ENCODE measurements at regions not wholly inside any gene's neighbourhood (a gene's known extent, or its start where the extent isn't known, plus 50 kb on each side); places are given as distances from the start of the nearest gene placed in this dataset.

- Histone ChIP-seq H3K4me3 (ENCODE audit: low read length) (no peak overlapping the region), H3K36me3 (ENCODE audit: control insufficient read depth, insufficient read depth, low read length, severe bottlenecking) (no peaks in the 10 kb centered on the region), H3K4me1 (ENCODE audit: control insufficient read depth, insufficient read depth, low read length) (no peaks in the 10 kb centered on the region), H3K27me3 (replicated peaks; ENCODE audit: control insufficient read depth, insufficient read depth, low read length) (peaks cover 4% of the 10 kb centered on the region), H3K9me3 (ENCODE audit: control insufficient read depth, low read length) (no peaks in the 10 kb centered on the region), H3K9ac (ENCODE audit: low read length) (no peak overlapping the region)
- no peak for DNase-seq (ENCODE audit: low read depth)
Observed at GRCh38 chrX:43314525-43314924, 341.6 kb upstream of the MAOA start.

DNA sequence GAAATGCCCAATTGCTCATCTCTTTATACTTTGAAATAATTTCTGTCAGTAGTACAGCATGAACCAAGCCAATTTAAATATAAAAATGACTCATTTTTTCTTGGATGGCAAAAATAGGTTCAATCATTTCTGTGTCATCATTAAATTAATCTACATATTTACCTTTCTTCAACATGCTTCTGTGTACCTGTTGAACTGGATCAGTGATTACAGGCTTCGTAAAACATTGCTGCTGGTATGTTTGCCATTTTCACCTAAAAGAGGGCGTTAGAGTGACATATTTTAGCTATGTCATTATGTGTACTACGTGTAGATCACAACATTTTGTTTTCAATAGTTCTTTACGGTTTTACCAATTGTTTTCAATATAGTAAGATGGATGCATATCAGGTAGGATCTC lies 340.5 kb upstream of the MAOA start:
- no peaks in the 10 kb centered on the region for H3K4me1 ChIP-seq (ENCODE audit: control insufficient read depth, insufficient read depth, low read length)
- H3K36me3 ChIP-seq (ENCODE audit: control insufficient read depth, insufficient read depth, low read length, severe bottlenecking), result no peaks in the 10 kb centered on the region
- no peak overlapping the region for H3K9ac ChIP-seq (ENCODE audit: low read length)
- H3K9me3 ChIP-seq (ENCODE audit: control insufficient read depth, low read length), result no peaks in the 10 kb centered on the region
- no peak overlapping the region for H3K4me3 ChIP-seq (ENCODE audit: low read length)
- peaks cover 4% of the 10 kb centered on the region for H3K27me3 ChIP-seq (replicated peaks; ENCODE audit: control insufficient read depth, insufficient read depth, low read length)
- DNase-seq (ENCODE audit: low read depth), result no peak

GRCh38 chrX:43316146-43316545 lies 340.0 kb upstream of the MAOA start:
- Histone ChIP-seq H3K9ac (ENCODE audit: low read length) (no peak overlapping the region), H3K27me3 (replicated peaks; ENCODE audit: control insufficient read depth, insufficient read depth, low read length) (peaks cover 4% of the 10 kb centered on the region), H3K36me3 (ENCODE audit: control insufficient read depth, insufficient read depth, low read length, severe bottlenecking) (no peaks in the 10 kb centered on the region), H3K4me3 (ENCODE audit: low read length) (no peak overlapping the region), H3K9me3 (ENCODE audit: control insufficient read depth, low read length) (no peaks in the 10 kb centered on the region), H3K4me1 (ENCODE audit: control insufficient read depth, insufficient read depth, low read length) (no peaks in the 10 kb centered on the region)
- no peak for DNase-seq (ENCODE audit: low read depth)

GRCh38 chrX:43317378-43317777 lies 338.7 kb upstream of the MAOA start:
- Histone ChIP-seq H3K9ac (ENCODE audit: low read length) (no peak overlapping the region), H3K27me3 (replicated peaks; ENCODE audit: control insufficient read depth, insufficient read depth, low read length) (peaks cover 4% of the 10 kb centered on the region), H3K36me3 (ENCODE audit: control insufficient read depth, insufficient read depth, low read length, severe bottlenecking) (no peaks in the 10 kb centered on the region), H3K4me1 (ENCODE audit: control insufficient read depth, insufficient read depth, low read length) (no peaks in the 10 kb centered on the region), H3K4me3 (ENCODE audit: low read length) (no peak overlapping the region), H3K9me3 (ENCODE audit: control insufficient read depth, low read length) (peaks cover 8% of the 10 kb centered on the region)
- DNase-seq (ENCODE audit: low read depth), result no peak

DNA sequence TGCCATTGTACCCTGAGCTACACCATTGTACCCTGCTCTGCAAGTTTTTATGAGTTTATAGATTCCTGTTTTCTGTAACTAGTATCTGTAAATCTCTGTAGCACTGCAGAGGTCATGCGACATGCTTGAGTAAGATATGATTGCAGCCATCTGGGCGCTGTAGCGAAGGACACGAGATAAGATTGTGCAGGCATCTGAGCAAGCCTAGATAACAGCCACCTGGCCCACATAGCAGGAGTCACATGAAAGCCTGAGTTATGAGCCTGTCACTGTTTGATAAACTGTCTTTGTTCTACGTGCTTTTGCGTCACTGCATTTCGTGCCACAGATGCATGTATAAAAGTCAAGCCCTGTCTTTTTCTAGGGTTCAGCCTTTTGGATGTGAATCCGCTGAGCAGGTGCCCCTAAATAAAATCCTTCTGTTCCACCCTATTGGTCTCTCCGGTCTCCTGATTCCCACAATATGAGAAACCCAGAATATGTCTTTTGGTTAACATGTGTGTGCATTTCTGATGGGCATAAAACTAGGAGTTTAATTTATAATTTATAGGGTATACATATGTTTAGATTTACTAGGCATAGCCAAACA lies 327.6 kb upstream of the MAOA start:
- Histone ChIP-seq H3K4me1 (ENCODE audit: control insufficient read depth, insufficient read depth, low read length) (no peaks in the 10 kb centered on the region), H3K9me3 (ENCODE audit: control insufficient read depth, low read length) (peaks cover 36% of the 10 kb centered on the region), H3K9ac (ENCODE audit: low read length) (no peak overlapping the region), H3K4me3 (ENCODE audit: low read length) (no peak overlapping the region), H3K27me3 (replicated peaks; ENCODE audit: control insufficient read depth, insufficient read depth, low read length) (no peaks in the 10 kb centered on the region), H3K36me3 (ENCODE audit: control insufficient read depth, insufficient read depth, low read length, severe bottlenecking) (no peaks in the 10 kb centered on the region)
- no peak for DNase-seq (ENCODE audit: low read depth)

GRCh38 chrX:43333543-43333942 lies 322.6 kb upstream of the MAOA start:
- Histone ChIP-seq H3K9ac (ENCODE audit: low read length) (no peak overlapping the region), H3K9me3 (ENCODE audit: control insufficient read depth, low read length) (peaks cover 22% of the 10 kb centered on the region), H3K27me3 (replicated peaks; ENCODE audit: control insufficient read depth, insufficient read depth, low read length) (no peaks in the 10 kb centered on the region), H3K4me3 (ENCODE audit: low read length) (no peak overlapping the region), H3K36me3 (ENCODE audit: control insufficient read depth, insufficient read depth, low read length, severe bottlenecking) (no peaks in the 10 kb centered on the region), H3K4me1 (ENCODE audit: control insufficient read depth, insufficient read depth, low read length) (no peaks in the 10 kb centered on the region)
- no peak for DNase-seq (ENCODE audit: low read depth)

- Histone ChIP-seq H3K9ac (ENCODE audit: low read length) (no peak overlapping the region), H3K36me3 (ENCODE audit: control insufficient read depth, insufficient read depth, low read length, severe bottlenecking) (no peaks in the 10 kb centered on the region), H3K4me3 (ENCODE audit: low read length) (no peak overlapping the region), H3K4me1 (ENCODE audit: control insufficient read depth, insufficient read depth, low read length) (no peaks in the 10 kb centered on the region), H3K9me3 (ENCODE audit: control insufficient read depth, low read length) (no peaks in the 10 kb centered on the region), H3K27me3 (replicated peaks; ENCODE audit: control insufficient read depth, insufficient read depth, low read length) (peaks cover 12% of the 10 kb centered on the region)
- no peak for DNase-seq (ENCODE audit: low read depth)
Observed at GRCh38 chrX:43345166-43345565, 310.9 kb upstream of the MAOA start.

- Histone ChIP-seq H3K4me3 (ENCODE audit: low read length) (no peak overlapping the region), H3K36me3 (ENCODE audit: control insufficient read depth, insufficient read depth, low read length, severe bottlenecking) (no peaks in the 10 kb centered on the region), H3K4me1 (ENCODE audit: control insufficient read depth, insufficient read depth, low read length) (no peaks in the 10 kb centered on the region), H3K27me3 (replicated peaks; ENCODE audit: control insufficient read depth, insufficient read depth, low read length) (peaks cover 15% of the 10 kb centered on the region), H3K9ac (ENCODE audit: low read length) (no peak overlapping the region), H3K9me3 (ENCODE audit: control insufficient read depth, low read length) (no peaks in the 10 kb centered on the region)
- DNase-seq (ENCODE audit: low read depth), result peak; percentile 19
Observed at GRCh38 chrX:43349363-43349762, 306.7 kb upstream of the MAOA start.

DNA sequence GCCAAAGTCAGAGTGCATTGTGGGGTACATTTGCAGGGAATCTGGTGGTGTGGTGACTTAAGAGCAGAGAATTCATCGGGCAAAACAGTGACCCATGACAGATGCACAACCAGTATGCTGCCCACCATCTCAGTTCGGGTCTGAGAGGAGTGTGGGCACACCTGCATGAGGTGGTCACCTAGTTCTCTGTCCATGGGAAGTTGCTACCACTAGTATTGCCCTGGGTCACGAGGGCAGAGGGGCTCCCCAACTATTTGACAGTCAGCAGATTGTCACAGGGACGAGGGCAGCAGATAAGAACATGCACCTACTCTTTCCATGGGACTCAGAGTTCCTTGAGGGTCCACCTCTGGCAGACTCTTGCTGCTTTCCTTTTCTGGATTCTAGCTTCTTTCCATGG lies 305.2 kb upstream of the MAOA start:
- DNase-seq (ENCODE audit: low read depth), result no peak
- peaks cover 16% of the 10 kb centered on the region for H3K27me3 ChIP-seq (replicated peaks; ENCODE audit: control insufficient read depth, insufficient read depth, low read length)
- H3K4me3 ChIP-seq (ENCODE audit: low read length), result no peak overlapping the region
- H3K9me3 ChIP-seq (ENCODE audit: control insufficient read depth, low read length), result no peaks in the 10 kb centered on the region
- H3K4me1 ChIP-seq (ENCODE audit: control insufficient read depth, insufficient read depth, low read length), result no peaks in the 10 kb centered on the region
- H3K9ac ChIP-seq (ENCODE audit: low read length), result no peak overlapping the region
- no peaks in the 10 kb centered on the region for H3K36me3 ChIP-seq (ENCODE audit: control insufficient read depth, insufficient read depth, low read length, severe bottlenecking)

- Histone ChIP-seq H3K4me1 (ENCODE audit: control insufficient read depth, insufficient read depth, low read length) (no peaks in the 10 kb centered on the region), H3K9me3 (ENCODE audit: control insufficient read depth, low read length) (no peaks in the 10 kb centered on the region), H3K36me3 (ENCODE audit: control insufficient read depth, insufficient read depth, low read length, severe bottlenecking) (no peaks in the 10 kb centered on the region), H3K27me3 (replicated peaks; ENCODE audit: control insufficient read depth, insufficient read depth, low read length) (peaks cover 4% of the 10 kb centered on the region), H3K4me3 (ENCODE audit: low read length) (no peak overlapping the region), H3K9ac (ENCODE audit: low read length) (no peak overlapping the region)
- no peak for DNase-seq (ENCODE audit: low read depth)
Observed at GRCh38 chrX:43357741-43358140, 298.4 kb upstream of the MAOA start.

- H3K9ac ChIP-seq (ENCODE audit: low read length), result no peak overlapping the region
- no peaks in the 10 kb centered on the region for H3K4me1 ChIP-seq (ENCODE audit: control insufficient read depth, insufficient read depth, low read length)
- peaks cover 11% of the 10 kb centered on the region for H3K27me3 ChIP-seq (replicated peaks; ENCODE audit: control insufficient read depth, insufficient read depth, low read length)
- H3K9me3 ChIP-seq (ENCODE audit: control insufficient read depth, low read length), result peaks cover 20% of the 10 kb centered on the region
- no peak overlapping the region for H3K4me3 ChIP-seq (ENCODE audit: low read length)
- H3K36me3 ChIP-seq (ENCODE audit: control insufficient read depth, insufficient read depth, low read length, severe bottlenecking), result no peaks in the 10 kb centered on the region
- DNase-seq (ENCODE audit: low read depth), result no peak
Observed at GRCh38 chrX:43373032-43373431, 283.1 kb upstream of the MAOA start.

DNA sequence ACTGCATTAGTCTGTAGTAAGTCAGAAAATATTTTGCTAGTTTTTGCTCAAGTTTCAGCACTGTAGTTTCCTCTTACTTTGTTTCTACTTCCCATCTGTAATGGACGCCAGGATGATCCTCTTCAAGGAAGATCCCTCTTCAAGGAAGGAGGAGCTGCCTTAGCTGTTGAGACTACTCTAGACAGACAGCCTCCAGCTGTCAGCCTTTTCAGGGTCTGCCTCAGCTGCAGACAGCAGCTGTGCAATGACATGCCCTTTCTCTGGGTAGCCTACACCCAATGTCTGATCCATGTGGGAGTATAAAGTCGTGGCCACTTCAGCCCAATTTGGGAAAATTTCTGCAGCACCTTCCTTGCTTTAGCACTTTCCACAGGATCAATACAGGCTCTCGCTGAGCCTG lies 281.0 kb upstream of the MAOA start:
- DNase-seq (ENCODE audit: low read depth), result no peak
- no peaks in the 10 kb centered on the region for H3K4me1 ChIP-seq (ENCODE audit: control insufficient read depth, insufficient read depth, low read length)
- H3K27me3 ChIP-seq (replicated peaks; ENCODE audit: control insufficient read depth, insufficient read depth, low read length), result peaks cover 9% of the 10 kb centered on the region
- H3K4me3 ChIP-seq (ENCODE audit: low read length), result no peak overlapping the region
- peaks cover 16% of the 10 kb centered on the region for H3K9me3 ChIP-seq (ENCODE audit: control insufficient read depth, low read length)
- H3K9ac ChIP-seq (ENCODE audit: low read length), result no peak overlapping the region
- H3K36me3 ChIP-seq (ENCODE audit: control insufficient read depth, insufficient read depth, low read length, severe bottlenecking), result no peaks in the 10 kb centered on the region

Measured in adipocyte (in vitro differentiated cells).